ENCODE measurements at regions not wholly inside any gene's neighbourhood (a gene's known extent, or its start where the extent isn't known, plus 50 kb on each side); places are given as distances from the start of the nearest gene placed in this dataset.
A peak's percentile ranks its signal among the peaks of the same experiment; 100 is the strongest.

GRCh38 chr21:43355925-43356289, 71.0 kb downstream of the SIK1 start:
- Histone ChIP-seq H4K20me1 (replicated peaks in 1 of 2; ENCODE audit: control insufficient read depth in 1 of 2, insufficient read depth in 2 of 2, low read length in 2 of 2) (no peaks in the 10 kb centered on the region), H3K4ac (replicated peaks; ENCODE audit: insufficient read length, low read depth, low read length) (no peak overlapping the region), H2BK5ac (ENCODE audit: low read depth, low read length) (no peak overlapping the region), H2AK5ac (ENCODE audit: low read depth, low read length) (no peak overlapping the region), H3K27ac (ENCODE audit: low read depth, low read length) (no peak overlapping the region), H3K56ac (replicated peaks; ENCODE audit: insufficient read length, low read depth, low read length) (no peak overlapping the region), H2BK15ac (ENCODE audit: low read length) (no peak overlapping the region), H3K79me1 (ENCODE audit: low read depth, low read length) (no peaks in the 10 kb centered on the region), H3K9me3 (ENCODE audit: insufficient read depth in 2 of 2, low read depth in 1 of 2, low read length in 1 of 2) (no peaks in the 10 kb centered on the region), H3K9ac (replicated peaks in 1 of 4; ENCODE audit: extremely low read depth in 1 of 4, low read depth in 3 of 4, low read length in 3 of 4) (no peak overlapping the region), H3K79me2 (ENCODE audit: control insufficient read depth in 1 of 2, insufficient read depth in 2 of 2, low read length in 2 of 2) (no peaks in the 10 kb centered on the region), H3K4me3 (ENCODE audit: extremely low read depth in 1 of 4, insufficient read depth in 2 of 4, low read depth in 3 of 4, low read length in 4 of 4) (no peak overlapping the region), H3K18ac (ENCODE audit: extremely low read depth, low read length) (no peak overlapping the region), H2BK20ac (ENCODE audit: low read length) (0 out of 2 replicates have a peak overlapping the region, but pooled peaks have one; percentile 48), H3K4me1 (replicated peaks in 1 of 4; ENCODE audit: control insufficient read depth in 3 of 4, insufficient read depth in 4 of 4, low read length in 3 of 4) (no peaks in the 10 kb centered on the region; a peak in 2 of 7 replicates), H3K27me3 (replicated peaks in 1 of 4; ENCODE audit: control insufficient read depth in 3 of 4, extremely low read depth in 1 of 4, insufficient read depth in 3 of 4, low read length in 3 of 4) (no peaks in the 10 kb centered on the region; a peak in 1 of 7 replicates), H3K14ac (ENCODE audit: insufficient read length) (no peak overlapping the region), H2BK12ac (ENCODE audit: low read depth, low read length) (peak overlapping the region; percentile 50; the same call in 1 of the 2 replicates), H3K36me3 (ENCODE audit: control insufficient read depth in 2 of 4, insufficient read depth in 4 of 4, low read length in 3 of 4) (no peaks in the 10 kb centered on the region), H4K91ac (replicated peaks; ENCODE audit: insufficient read length, low read length) (no peak overlapping the region), H3K23ac (ENCODE audit: insufficient read length) (no peak overlapping the region), H4K5ac (ENCODE audit: insufficient read length, low read depth, low read length) (no peak overlapping the region), H2AFZ (ENCODE audit: low read length) (no peak overlapping the region), H2BK120ac (replicated peaks; ENCODE audit: low read depth, low read length) (no peak overlapping the region), H3K4me2 (ENCODE audit: insufficient read depth in 1 of 2, low read depth in 2 of 2, low read length in 2 of 2) (no peak overlapping the region), H3K23me2 (ENCODE audit: low read depth, low read length) (no peaks in the 10 kb centered on the region), H4K8ac (ENCODE audit: extremely low read depth, insufficient read depth, low read length) (no peak overlapping the region)
- no peak for DNase-seq (ENCODE audit: low read depth in 1 of 2, low spot score in 2 of 2)
- no peak for FAIRE-seq
- TF ChIP-seq CTCF (IDR thresholded peaks at IDR 0.05; ENCODE audit: control extremely low read depth in 1 of 3, insufficient read depth in 1 of 3, low read depth in 1 of 3, low read length in 3 of 3) = peak in 2 of 3 experiments; percentile 12 to 28; a peak in 2 of 4 replicates
- TF ChIP-seq POLR2AphosphoS5 (IDR thresholded peaks at IDR 0.05; ENCODE audit: low read depth, low read length) = no peak
- POLR2A ChIA-PET (ENCODE audit: partially characterized antibody) = interaction anchor here (0.7 to 1.0 kb wide), 2 partner anchors 15 to 42 kb away, joined by 3 read pairs; no protein-coding TSS in a partner anchor
- 90% methylated on average over 7 of the region's 7 CpGs; no CpG with 5 or more reads in 1 of the 2 experiments for WGBS, 2 experiments (ENCODE audit: extremely low coverage in 1 of 2, insufficient coverage in 1 of 2, insufficient read length in 1 of 2, insufficient replicate concordance in 2 of 2, low coverage in 1 of 2, low lambda C conversion rate in 2 of 2, missing lambda C conversion rate in 1 of 2)
- CTCF ChIA-PET (ENCODE audit: partially characterized antibody) = interaction anchor here (1.2 to 2.7 kb wide), 2 partner anchors 28 to 44 kb away, joined by 3 to 7 read pairs; no protein-coding TSS in a partner anchor

Measured in H1 (cell line).